GM19372 (cell line): ENCODE measurements at regions not wholly inside any gene's neighbourhood (a gene's known extent, or its start where the extent isn't known, plus 50 kb on each side); places are given as distances from the start of the nearest gene placed in this dataset.
"Not testable (repeated sequence)": the region's sequence is repeated elsewhere in the genome, so short reads cannot be mapped to it uniquely, and the experiment has no call there.

Experiments used
- ATAC-seq: cut with Tn5 transposase; IDR thresholded peaks from one replicate; pipeline ENCODE4 v1.9.1; 2021; ENCODE audit warnings: mild to moderate bottlenecking, low read depth, moderate library complexity; ENCODE audit not compliant: unreplicated experiment

DNA sequence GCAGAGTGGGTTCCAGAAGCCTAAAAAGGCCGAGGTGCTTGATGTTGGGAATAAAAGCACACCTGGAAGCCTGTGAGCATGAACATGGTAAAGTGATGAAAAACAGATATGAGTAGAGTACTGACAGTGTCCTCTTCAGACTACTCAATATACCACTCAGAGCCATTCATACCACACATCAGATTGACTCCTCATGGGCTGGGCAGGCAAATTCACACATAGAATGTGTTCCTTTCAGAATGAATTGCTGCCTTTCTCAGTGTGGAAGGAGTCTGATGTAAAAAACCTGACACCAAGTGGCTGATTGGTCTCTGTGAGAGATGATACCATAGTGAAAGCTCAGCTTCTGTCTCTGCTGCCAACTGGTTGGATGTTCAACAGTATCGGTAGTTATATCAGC, 442.7 kb downstream of the RAPGEF2 start:
- no peak for ATAC-seq

- no peak for ATAC-seq
Observed at GRCh38 chr4:159547645-159548308, 444.9 kb downstream of the RAPGEF2 start.

GRCh38 chr4:159549098-159549518, 446.2 kb downstream of the RAPGEF2 start:
- ATAC-seq, result no peak

- ATAC-seq, result no peak
Observed at GRCh38 chr4:159551281-159551680, 448.4 kb downstream of the RAPGEF2 start.

GRCh38 chr4:159552979-159553768, 450.3 kb downstream of the RAPGEF2 start:
- no peak for ATAC-seq

GRCh38 chr4:159555873-159556272, 453.0 kb downstream of the RAPGEF2 start:
- ATAC-seq, result no peak

GRCh38 chr4:159562366-159562765, 459.5 kb downstream of the RAPGEF2 start:
- ATAC-seq, result no peak

GRCh38 chr4:159563257-159563656, 460.4 kb downstream of the RAPGEF2 start:
- no peak for ATAC-seq

GRCh38 chr4:159564615-159565014, 461.7 kb downstream of the RAPGEF2 start:
- ATAC-seq, result no peak

- no peak for ATAC-seq
Observed at GRCh38 chr4:159566786-159567185, 463.9 kb downstream of the RAPGEF2 start.

DNA sequence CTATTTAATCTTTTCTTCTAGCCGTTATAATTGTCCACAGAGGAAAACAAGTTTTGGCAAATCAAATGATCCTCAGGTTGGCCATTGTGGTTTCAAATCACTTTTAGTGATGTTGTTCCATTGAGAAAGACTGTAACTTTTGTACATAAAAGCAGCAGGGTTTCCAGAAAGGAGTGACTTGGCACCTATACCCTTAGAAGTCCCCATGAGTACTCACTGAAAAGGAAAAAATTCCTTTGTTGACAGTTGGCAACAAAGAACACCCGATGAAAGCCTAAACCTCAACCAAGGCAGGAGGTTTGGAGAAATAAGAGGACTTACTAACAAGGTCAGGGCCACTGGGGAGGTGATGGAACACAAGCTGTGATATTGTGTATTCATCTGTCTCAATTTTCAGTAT, 474.4 kb downstream of the RAPGEF2 start:
- ATAC-seq, result no peak

GRCh38 chr4:159582685-159583084, 479.8 kb downstream of the RAPGEF2 start:
- no peak for ATAC-seq

- no peak for ATAC-seq
Observed at GRCh38 chr4:159592898-159593556, 490.1 kb downstream of the RAPGEF2 start.

- ATAC-seq, result no peak
Observed at GRCh38 chr4:159593681-159594080, 490.8 kb downstream of the RAPGEF2 start.

DNA sequence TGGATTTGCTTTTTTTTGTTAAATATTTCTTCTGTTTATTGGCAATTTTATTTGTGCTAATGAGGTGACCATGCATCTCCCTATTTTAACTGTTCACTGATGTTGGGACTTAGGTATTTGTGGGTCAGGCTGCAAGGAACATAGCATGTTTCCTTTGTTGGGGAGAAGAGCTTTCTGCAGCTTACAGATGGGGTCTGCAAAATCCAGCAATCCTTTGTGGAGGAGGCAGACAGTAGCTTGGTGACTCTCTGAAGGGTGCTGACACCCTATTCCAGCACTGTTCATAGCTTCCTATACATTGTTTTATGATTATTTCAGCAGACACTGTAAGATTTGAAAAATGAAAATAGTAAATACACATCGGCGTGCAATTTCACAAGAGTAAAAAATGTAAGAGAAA, 491.7 kb downstream of the RAPGEF2 start:
- ATAC-seq, result no peak

DNA sequence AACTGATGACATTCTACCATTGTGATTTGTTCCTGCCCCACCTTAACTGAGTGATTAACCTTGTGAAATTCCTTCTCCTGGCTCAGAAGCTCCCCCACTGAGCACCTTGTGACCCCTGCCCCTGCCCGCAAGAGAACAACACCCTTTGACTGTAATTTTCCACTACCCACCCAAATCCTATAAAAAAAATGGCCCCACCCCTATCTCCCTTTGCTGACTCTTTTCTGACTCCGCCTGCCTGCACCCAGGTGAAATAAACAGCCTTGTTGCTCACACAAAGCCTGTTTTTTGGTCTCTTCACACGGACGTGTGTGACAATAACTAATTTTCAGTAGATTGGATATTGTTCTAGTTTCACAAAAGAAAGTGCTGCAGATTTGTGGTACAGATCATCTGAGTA, 492.2 kb downstream of the RAPGEF2 start:
- ATAC-seq, result not testable (repeated sequence)

GRCh38 chr4:159598602-159599001, 495.7 kb downstream of the RAPGEF2 start:
- no peak for ATAC-seq

- ATAC-seq, result no peak
Observed at GRCh38 chr4:159600061-159600460, 497.2 kb downstream of the RAPGEF2 start.

- ATAC-seq, result no peak
Observed at GRCh38 chr4:159604781-159605180, 501.9 kb downstream of the RAPGEF2 start.

- ATAC-seq, result no peak
Observed at GRCh38 chr4:159606835-159607234, 504.0 kb downstream of the RAPGEF2 start.

- ATAC-seq, result no peak
Observed at GRCh38 chr4:159607809-159608208, 504.9 kb downstream of the RAPGEF2 start.
